DMS114 treated with DMSO at 0.1 percent for 48 hours (cell line): ENCODE measurements at regions not wholly inside any gene's neighbourhood (a gene's known extent, or its start where the extent isn't known, plus 50 kb on each side); places are given as distances from the start of the nearest gene placed in this dataset.

Source experiments
- DNase-seq: peaks from one replicate; lab custom pipeline; 2025; ENCODE audit not compliant: unreplicated experiment; lab: John Stamatoyannopoulos, UW

GRCh38 chr12:90327793-90328743 lies 619.4 kb upstream of the ATP2B1 start:
- no peak for DNase-seq

- no peak for DNase-seq
Observed at GRCh38 chr12:90323217-90323616, 614.6 kb upstream of the ATP2B1 start.

GRCh38 chr12:90322006-90322405 lies 613.4 kb upstream of the ATP2B1 start:
- no peak for DNase-seq

GRCh38 chr12:90321369-90321768 lies 612.7 kb upstream of the ATP2B1 start:
- DNase-seq, result no peak

- no peak for DNase-seq
Observed at GRCh38 chr12:90311561-90311960, 602.9 kb upstream of the ATP2B1 start.

GRCh38 chr12:90305379-90305778 lies 596.7 kb upstream of the ATP2B1 start:
- no peak for DNase-seq

GRCh38 chr12:90304231-90304630 lies 595.6 kb upstream of the ATP2B1 start:
- DNase-seq, result no peak

- DNase-seq, result no peak
Observed at GRCh38 chr12:90303771-90304170, 595.1 kb upstream of the ATP2B1 start.

GRCh38 chr12:90301561-90302133 lies 593.0 kb upstream of the ATP2B1 start:
- no peak for DNase-seq

GRCh38 chr12:90301095-90301494 lies 592.5 kb upstream of the ATP2B1 start:
- no peak for DNase-seq

- DNase-seq, result no peak
Observed at GRCh38 chr12:90299666-90300065, 591.0 kb upstream of the ATP2B1 start.

GRCh38 chr12:90299121-90299520 lies 590.5 kb upstream of the ATP2B1 start:
- DNase-seq, result no peak

- DNase-seq, result no peak
Observed at GRCh38 chr12:90298289-90298948, 589.8 kb upstream of the ATP2B1 start.

GRCh38 chr12:90295858-90296257 lies 587.2 kb upstream of the ATP2B1 start:
- no peak for DNase-seq

GRCh38 chr12:90292183-90292582 lies 583.5 kb upstream of the ATP2B1 start:
- DNase-seq, result no peak

- DNase-seq, result no peak
Observed at GRCh38 chr12:90290980-90291975, 582.6 kb upstream of the ATP2B1 start.

- DNase-seq, result no peak
Observed at GRCh38 chr12:90287585-90287984, 578.9 kb upstream of the ATP2B1 start.

- DNase-seq, result no peak
Observed at GRCh38 chr12:90281154-90281868, 572.7 kb upstream of the ATP2B1 start.

GRCh38 chr12:90280564-90281058 lies 572.0 kb upstream of the ATP2B1 start:
- DNase-seq, result no peak

- DNase-seq, result no peak
Observed at GRCh38 chr12:90280033-90280432, 571.4 kb upstream of the ATP2B1 start.
